ENCODE measurements at regions not wholly inside any gene's neighbourhood (a gene's known extent, or its start where the extent isn't known, plus 50 kb on each side); places are given as distances from the start of the nearest gene placed in this dataset.

DNA sequence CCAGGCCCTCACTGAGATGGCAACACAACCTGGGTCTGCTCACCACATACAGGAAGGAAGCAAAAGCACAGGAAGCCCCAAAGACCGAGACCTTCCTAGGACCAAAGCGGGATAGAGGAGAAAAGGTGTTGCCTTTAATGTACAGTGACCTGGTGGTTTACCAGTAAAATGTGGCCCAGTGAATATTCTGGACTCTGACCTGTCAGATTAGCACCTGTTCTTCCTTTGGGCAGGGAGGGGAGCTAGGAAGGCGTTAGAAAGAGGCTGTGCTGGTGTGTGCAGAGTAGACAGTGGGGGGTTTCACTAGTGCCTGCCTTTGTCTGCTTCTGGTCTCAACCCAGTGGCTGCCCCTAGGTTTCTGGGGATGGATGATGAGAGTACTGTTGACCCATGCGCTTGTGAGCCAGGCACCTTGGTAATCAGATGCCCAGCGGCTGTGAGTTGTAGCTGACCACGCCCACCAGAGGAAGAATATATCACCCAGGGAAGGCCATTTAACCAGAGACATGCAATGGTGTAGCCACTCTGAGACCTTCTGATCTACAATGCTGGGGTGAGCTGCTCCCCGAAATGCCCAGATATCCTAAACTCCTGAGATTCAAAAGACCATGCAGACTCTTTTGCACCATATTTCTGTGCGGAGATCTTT is 90.1 kb upstream of the NEO1 start:
- in situ Hi-C loops (cut with MboI; ENCODE audit: low pct_ligation_motif_present in 1 of 4, low pct_unique_long_range_greater_than_20kb in 1 of 4, low sequenced_read_pairs in 3 of 4): no loop called here
- H3K9me3 ChIP-seq: no peaks in the 10 kb centered on the region
- no peak for TF ChIP-seq EP300 (IDR thresholded peaks at IDR 0.05; ENCODE audit: low read depth)
- TF ChIP-seq POLR2AphosphoS5 (IDR thresholded peaks at IDR 0.05): no peak
- TF ChIP-seq, protein P1, sequence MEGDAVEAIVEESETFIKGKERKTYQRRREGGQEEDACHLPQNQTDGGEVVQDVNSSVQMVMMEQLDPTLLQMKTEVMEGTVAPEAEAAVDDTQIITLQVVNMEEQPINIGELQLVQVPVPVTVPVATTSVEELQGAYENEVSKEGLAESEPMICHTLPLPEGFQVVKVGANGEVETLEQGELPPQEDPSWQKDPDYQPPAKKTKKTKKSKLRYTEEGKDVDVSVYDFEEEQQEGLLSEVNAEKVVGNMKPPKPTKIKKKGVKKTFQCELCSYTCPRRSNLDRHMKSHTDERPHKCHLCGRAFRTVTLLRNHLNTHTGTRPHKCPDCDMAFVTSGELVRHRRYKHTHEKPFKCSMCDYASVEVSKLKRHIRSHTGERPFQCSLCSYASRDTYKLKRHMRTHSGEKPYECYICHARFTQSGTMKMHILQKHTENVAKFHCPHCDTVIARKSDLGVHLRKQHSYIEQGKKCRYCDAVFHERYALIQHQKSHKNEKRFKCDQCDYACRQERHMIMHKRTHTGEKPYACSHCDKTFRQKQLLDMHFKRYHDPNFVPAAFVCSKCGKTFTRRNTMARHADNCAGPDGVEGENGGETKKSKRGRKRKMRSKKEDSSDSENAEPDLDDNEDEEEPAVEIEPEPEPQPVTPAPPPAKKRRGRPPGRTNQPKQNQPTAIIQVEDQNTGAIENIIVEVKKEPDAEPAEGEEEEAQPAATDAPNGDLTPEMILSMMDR (IDR thresholded peaks at IDR 0.05): no peak
- no peak for TF ChIP-seq POLR2A (IDR thresholded peaks at IDR 0.05)
- H3K27me3 ChIP-seq: no peaks in the 10 kb centered on the region
- intact Hi-C loops (cut with DNase I; ENCODE audit: low total_unique reads): no loop called here
- H3K4me3 ChIP-seq: no peak overlapping the region
- WGBS, 2 donors (ENCODE audit: low coverage in 1 of 2): 55% methylated on average over 8 of the region's 8 CpGs; no CpG with 5 or more reads in 1 of the 2 donors
- H3K4me1 ChIP-seq: peaks cover 0 to 24% (median 18%) of the 10 kb centered on the region in 4 donors
- no peaks in the 10 kb centered on the region for H3K36me3 ChIP-seq
- peak overlapping the region; percentile 66 to 74 (median 71) for H3K27ac ChIP-seq
- peak; percentile 37 for DNase-seq

DNA sequence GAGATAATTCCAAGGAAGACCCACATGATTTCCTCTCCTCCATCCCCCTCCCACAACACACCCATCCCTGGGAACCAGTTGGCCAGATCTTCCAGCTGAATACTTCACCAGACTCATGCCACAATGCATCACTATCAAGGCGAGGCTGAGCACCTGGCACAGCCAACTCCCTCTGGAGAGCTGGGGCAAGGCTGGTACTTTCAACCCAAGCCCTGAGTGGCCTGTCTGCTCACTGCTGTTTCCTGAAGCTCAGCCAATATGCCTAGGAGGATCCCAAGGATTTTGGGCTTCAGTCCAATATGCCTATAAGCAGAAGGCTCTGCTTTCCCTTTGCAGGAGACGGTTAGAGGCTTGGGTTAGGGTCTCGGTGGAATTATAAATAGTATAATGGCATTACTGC is 90.9 kb upstream of the NEO1 start:
- Histone ChIP-seq H3K27me3 (no peaks in the 10 kb centered on the region), H3K27ac (peak overlapping the region; percentile 66 to 74 (median 71)), H3K9me3 (no peaks in the 10 kb centered on the region), H3K36me3 (no peaks in the 10 kb centered on the region), H3K4me3 (no peak overlapping the region), H3K4me1 (peaks cover 0 to 24% (median 18%) of the 10 kb centered on the region in 4 donors)
- WGBS, 2 donors (ENCODE audit: low coverage in 1 of 2): 20 to 59% methylated on average over 1 to 3 of the region's 3 CpGs
- in situ Hi-C loops (cut with MboI; ENCODE audit: low pct_ligation_motif_present in 1 of 4, low pct_unique_long_range_greater_than_20kb in 1 of 4, low sequenced_read_pairs in 3 of 4): no loop called here
- peak; percentile 60 for DNase-seq
- TF ChIP-seq, protein P1 (IDR thresholded peaks at IDR 0.05): no peak
- TF ChIP-seq POLR2A (IDR thresholded peaks at IDR 0.05): no peak
- TF ChIP-seq EP300 (IDR thresholded peaks at IDR 0.05; ENCODE audit: low read depth): no peak
- no peak for TF ChIP-seq POLR2AphosphoS5 (IDR thresholded peaks at IDR 0.05)
- intact Hi-C loops (cut with DNase I; ENCODE audit: low total_unique reads): no loop called here

DNA sequence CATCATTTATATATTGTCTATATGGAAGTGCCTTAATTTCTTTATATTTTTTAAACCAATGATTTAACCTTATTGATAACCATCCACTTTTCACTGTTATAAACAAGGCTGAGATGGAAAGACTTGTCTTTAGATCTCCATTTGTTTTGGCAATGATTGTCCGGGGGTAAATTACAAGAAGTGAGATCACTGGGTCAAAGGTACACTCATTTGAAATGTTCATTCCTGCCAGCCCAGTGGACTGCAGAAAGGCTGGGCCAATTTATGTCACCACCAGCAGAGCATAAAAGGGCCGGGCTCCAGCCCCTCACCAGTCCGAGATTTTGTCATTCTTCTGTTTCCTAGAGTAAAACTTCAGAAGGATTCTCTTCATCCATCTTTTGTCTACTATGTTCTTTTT is 93.6 kb upstream of the NEO1 start:
- in situ Hi-C loops (cut with MboI; ENCODE audit: low pct_ligation_motif_present in 1 of 4, low pct_unique_long_range_greater_than_20kb in 1 of 4, low sequenced_read_pairs in 3 of 4): no loop called here
- Histone ChIP-seq H3K36me3 (no peaks in the 10 kb centered on the region), H3K27me3 (no peaks in the 10 kb centered on the region), H3K4me1 (peaks cover 0 to 19% (median 15%) of the 10 kb centered on the region in 4 donors), H3K9me3 (no peaks in the 10 kb centered on the region), H3K27ac (no peak overlapping the region), H3K4me3 (no peak overlapping the region)
- WGBS, 2 donors (ENCODE audit: low coverage in 1 of 2): 46 to 50% methylated on average over 2 to 3 of the region's 3 CpGs
- intact Hi-C loops (cut with DNase I; ENCODE audit: low total_unique reads): no loop called here
- DNase-seq: no peak
- TF ChIP-seq EP300 (IDR thresholded peaks at IDR 0.05; ENCODE audit: low read depth): no peak
- TF ChIP-seq POLR2A (IDR thresholded peaks at IDR 0.05): no peak
- no peak for TF ChIP-seq POLR2AphosphoS5 (IDR thresholded peaks at IDR 0.05)
- TF ChIP-seq, protein P1 (IDR thresholded peaks at IDR 0.05): no peak

DNA sequence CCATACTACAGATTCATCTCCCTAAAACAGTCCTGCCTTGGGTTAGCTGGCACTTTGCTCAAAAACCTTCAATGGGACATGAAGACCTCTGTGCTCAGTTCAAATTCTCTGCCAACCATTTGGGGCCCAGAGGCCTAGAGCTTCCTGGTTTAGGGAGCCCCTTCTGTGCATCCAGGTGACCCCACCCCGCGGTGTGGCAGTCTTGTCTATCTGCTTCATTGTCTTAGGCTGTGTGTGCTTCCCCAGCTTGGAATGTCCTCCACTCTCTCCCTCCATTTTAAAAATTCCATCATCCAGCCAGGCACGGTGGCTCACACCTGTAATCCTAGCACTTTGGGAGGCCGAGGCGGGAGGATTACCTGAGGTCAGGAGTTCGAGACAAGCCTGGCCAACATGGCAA is 99.0 kb upstream of the NEO1 start:
- H3K4me3 ChIP-seq: no peak overlapping the region
- no peak overlapping the region for H3K27ac ChIP-seq
- no peaks in the 10 kb centered on the region for H3K36me3 ChIP-seq
- H3K9me3 ChIP-seq: peaks cover 0 to 3% of the 10 kb centered on the region in 2 donors
- no peak for TF ChIP-seq POLR2A (IDR thresholded peaks at IDR 0.05)
- TF ChIP-seq EP300 (IDR thresholded peaks at IDR 0.05; ENCODE audit: low read depth): no peak
- TF ChIP-seq, protein P1 (IDR thresholded peaks at IDR 0.05): no peak
- TF ChIP-seq POLR2AphosphoS5 (IDR thresholded peaks at IDR 0.05): no peak
- no peak for DNase-seq
- WGBS, 2 donors (ENCODE audit: low coverage in 1 of 2): 92 to 96% methylated on average over 5 to 6 of the region's 6 CpGs
- intact Hi-C loops (cut with DNase I; ENCODE audit: low total_unique reads): no loop called here
- in situ Hi-C loops (cut with MboI; ENCODE audit: low pct_ligation_motif_present in 1 of 4, low pct_unique_long_range_greater_than_20kb in 1 of 4, low sequenced_read_pairs in 3 of 4): no loop called here
- H3K4me1 ChIP-seq: no peaks in the 10 kb centered on the region
- no peaks in the 10 kb centered on the region for H3K27me3 ChIP-seq
